SKM-1 treated with dmso at 0.1 percent for 144 hours (cell line): ENCODE measurements at regions not wholly inside any gene's neighbourhood (a gene's known extent, or its start where the extent isn't known, plus 50 kb on each side); places are given as distances from the start of the nearest gene placed in this dataset.
A peak's percentile ranks its signal among the peaks of the same experiment; 100 is the strongest.

Experiments used
- DNase-seq: peaks from one replicate; lab custom pipeline; 2025; ENCODE audit not compliant: unreplicated experiment; lab: John Stamatoyannopoulos, UW

DNA sequence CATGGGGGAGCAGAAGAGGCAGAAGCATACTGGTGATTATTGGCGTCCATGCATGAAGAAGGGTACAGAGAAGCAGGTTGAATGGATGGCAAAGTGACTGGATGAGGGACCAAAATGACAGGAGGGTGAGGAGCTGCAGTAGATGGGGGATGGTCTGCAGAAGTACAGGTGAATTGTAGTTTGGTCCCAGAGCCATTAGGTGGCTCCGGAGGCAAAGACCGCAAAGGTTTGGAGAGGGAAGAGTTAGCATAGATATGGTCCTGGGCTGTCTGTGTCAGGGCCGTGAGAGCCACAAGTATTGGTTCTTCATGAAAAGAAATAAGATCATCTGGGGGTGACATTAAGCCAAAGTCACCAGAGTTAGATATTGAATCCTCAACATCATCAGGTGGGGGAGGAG is 59.0 kb upstream of the ZNF726 start:
- no peak for DNase-seq

- no peak for DNase-seq
Measured at GRCh38 chr19:23851966-23852365, 62.7 kb upstream of the ZNF726 start.

DNA sequence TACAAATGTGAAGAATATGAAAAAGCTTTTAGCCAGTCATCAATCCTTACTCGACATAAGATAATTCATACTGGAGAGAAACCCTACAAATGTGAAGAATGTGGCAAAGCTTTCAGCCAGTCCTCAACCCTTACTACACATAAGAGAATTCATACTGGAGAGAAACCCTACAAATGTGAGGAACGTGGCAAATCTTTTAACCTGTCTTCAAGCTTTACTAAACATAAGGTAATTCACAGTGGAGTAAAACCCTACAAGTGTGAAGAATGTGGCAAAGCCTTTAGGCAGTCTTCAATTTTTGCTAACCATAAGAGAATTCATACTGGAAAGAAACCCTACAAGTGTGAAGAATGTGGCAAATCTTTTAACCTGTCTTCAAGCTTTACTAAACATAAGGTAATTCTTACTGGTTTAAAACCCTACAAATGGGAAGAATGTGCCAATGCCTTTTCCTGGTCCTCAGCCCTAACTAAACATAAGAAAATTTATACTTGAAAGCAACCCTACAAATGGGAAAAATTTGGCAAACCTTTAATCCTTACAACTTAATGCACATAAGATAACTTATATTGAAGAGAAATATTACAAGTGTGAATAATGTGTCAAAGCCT is 74.1 kb upstream of the ZNF681 start:
- DNase-seq: no peak

GRCh38 chr19:23823952-23824389 is 65.3 kb upstream of the ZNF681 start:
- DNase-seq: peak; percentile 93

DNA sequence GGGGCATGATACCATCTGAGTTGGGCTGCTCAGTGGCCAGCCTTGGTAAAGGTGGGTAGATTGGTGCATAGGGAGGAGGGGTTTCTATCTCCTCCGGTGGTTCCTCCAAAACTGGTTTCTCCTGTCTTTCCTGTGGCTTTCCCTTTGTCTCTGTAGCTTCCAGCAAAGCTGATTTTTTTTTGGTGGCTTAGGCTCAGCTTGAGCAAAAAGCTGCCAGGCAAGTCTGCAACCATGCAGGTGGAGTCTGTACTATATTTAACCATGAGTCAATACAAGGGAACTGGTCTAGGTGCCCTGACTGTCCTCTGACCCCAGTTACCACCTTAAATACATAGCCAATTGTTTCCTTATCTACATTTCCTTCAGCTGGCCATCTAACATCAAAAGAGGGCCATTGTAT is 64.0 kb upstream of the ZNF681 start:
- DNase-seq: no peak

DNA sequence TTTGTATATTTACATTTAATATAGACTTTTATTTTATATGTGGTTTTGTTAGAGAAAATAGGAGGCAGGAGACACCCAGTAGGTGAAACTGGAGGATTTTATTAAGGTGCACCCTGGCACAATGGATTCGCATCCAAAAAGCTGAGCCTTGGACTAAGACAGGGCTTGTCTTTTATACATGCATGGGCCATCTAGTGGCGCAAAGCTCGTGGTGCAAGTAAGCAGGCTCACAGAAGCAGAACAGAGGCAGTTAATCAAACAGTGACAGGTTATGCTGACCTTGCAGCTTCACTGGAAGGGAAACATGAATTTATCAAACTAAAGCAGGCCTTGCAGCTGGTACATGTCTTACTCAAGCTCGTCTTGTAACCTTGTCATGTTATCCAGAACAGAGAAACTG is 58.8 kb upstream of the ZNF681 start:
- DNase-seq: peak; percentile 29

DNA sequence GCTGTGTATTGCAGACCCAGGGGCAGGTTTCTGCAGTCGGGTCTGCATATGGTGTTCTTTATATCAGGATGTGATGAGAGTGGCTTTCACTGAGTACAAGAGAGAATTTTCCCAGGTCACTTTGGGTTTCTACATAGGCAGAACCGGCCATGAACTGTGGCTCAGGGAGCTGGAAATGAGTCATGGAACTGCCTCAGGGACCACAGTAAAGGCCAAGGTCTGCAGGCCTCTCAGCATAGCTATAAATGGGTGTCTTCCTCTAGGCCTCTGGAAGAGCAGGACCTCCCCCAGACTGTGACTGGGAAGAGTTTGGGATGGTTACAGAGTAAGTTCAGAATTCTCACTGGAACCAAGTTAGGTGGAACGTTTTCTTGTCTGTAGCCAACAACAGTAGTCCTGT is 51.8 kb upstream of the ZNF681 start:
- DNase-seq: no peak
